K562 (cell line): ENCODE measurements at regions not wholly inside any gene's neighbourhood (a gene's known extent, or its start where the extent isn't known, plus 50 kb on each side); places are given as distances from the start of the nearest gene placed in this dataset.

ENCODE experiments used
- ATAC-seq: fragments of 200-7000 bp; cut with Tn5 transposase; 3 replicates; pipeline ENCODE4 v1.9.1; 2020; ENCODE audit warnings: moderate library complexity
- BruUV-seq: library from RNA; stranded (reverse); fragments of 400-500 nt; replicated peaks from 2 replicates; lab custom pipeline; 2021; lab: Mats Ljungman, UMichigan
- CTCF ChIA-PET: fragments of 300-600 bp; formaldehyde crosslinking; extraction: SDS; loops from one replicate; lab custom pipeline; 2021; ENCODE audit warnings: low intra/inter-chr PET ratio; lab: Yijun Ruan, JAX
- POLR2A ChIA-PET: fragments of 300-600, 350-650 bp; sonication (Branson Sonifier 250); formaldehyde crosslinking; extraction: SDS; loops from one replicate; lab custom pipeline; 2021; ENCODE audit warnings: antibody characterized with exemption, inconsistent platforms; lab: Yijun Ruan, JAX
- DNase-seq, 4 experiments: peaks; one replicate each; pipeline versions ENCODE4 v3.0.0 to v3.0.0-alpha.2; 2011 to 2018; ENCODE audit warnings: low spot score in 3 of 4, mixed read lengths in 3 of 4; ENCODE audit errors: extremely low read depth in 1 of 4
- FAIRE-seq: peaks from 2 replicates; lab custom pipeline; 2011; peaks lifted over from hg19 to GRCh38; lab: Jason Lieb, UNC
- H2AFZ ChIP-seq: 2 replicates; pipeline ENCODE4 v1.6.0; 2011; ENCODE audit warnings: low read depth, low read length, control low read depth, inconsistent platforms
- H3K27ac ChIP-seq: fragments of 200-600 bp; 3 replicates; pipeline ENCODE4 v1.8.0; 2011; ENCODE audit warnings: low read depth, mild to moderate bottlenecking, control low read depth, inconsistent platforms, low read length, moderate library complexity, mixed read lengths; ENCODE audit errors: extremely low read depth
- H3K27me3 ChIP-seq, 2 experiments: fragments of 300-600 bp in 1 of 2; 2 replicates in 1 of 2; 3 replicates in 1 of 2; pipeline versions ENCODE4 v1.6.0 to v1.8.0; 2011; ENCODE audit warnings: inconsistent platforms in 2 of 2, low read length in 2 of 2, mild to moderate bottlenecking in 1 of 2, mixed read lengths in 1 of 2, moderate library complexity in 1 of 2; ENCODE audit not compliant: control insufficient read depth in 2 of 2, insufficient read depth in 2 of 2
- H3K36me3 ChIP-seq: fragments of 300-600 bp; 3 replicates; pipeline ENCODE4 v1.8.0; 2011; ENCODE audit warnings: mild to moderate bottlenecking, low read length, inconsistent platforms; ENCODE audit not compliant: control insufficient read depth, insufficient read depth
- H3K4me1 ChIP-seq, 2 experiments: fragments of 200-600 bp in 1 of 2; replicated peaks in 1 of 2; 2 replicates in 1 of 2; 3 replicates in 1 of 2; pipeline versions ENCODE4 v1.5.1 to v1.8.0; 2011; ENCODE audit warnings: inconsistent platforms in 2 of 2, low read length in 2 of 2, mild to moderate bottlenecking in 1 of 2, mixed read lengths in 1 of 2, moderate library complexity in 1 of 2; ENCODE audit not compliant: control insufficient read depth in 2 of 2, insufficient read depth in 2 of 2
- H3K4me2 ChIP-seq: 2 replicates; pipeline ENCODE4 v1.6.1; 2011; ENCODE audit warnings: low read length, control low read depth, inconsistent platforms, mixed read lengths; ENCODE audit not compliant: insufficient read depth
- H3K4me3 ChIP-seq: fragments of 200-600 bp; sonication (generic), shearing (Covaris generic); 2 replicates; pipeline ENCODE4 v1.5.1; 2016; ENCODE audit warnings: control low read depth, inconsistent platforms
- H3K79me2 ChIP-seq: fragments of 200-600 bp; 3 replicates; pipeline ENCODE4 v1.8.0; 2011; ENCODE audit warnings: low read length, inconsistent platforms; ENCODE audit not compliant: control insufficient read depth, insufficient read depth
- H3K9ac ChIP-seq, 2 experiments: 2 replicates each; pipeline versions ENCODE4 v1.6.0 to v1.6.1; 2011; ENCODE audit warnings: low read depth in 2 of 2, low read length in 2 of 2, control low read depth in 1 of 2, inconsistent platforms in 1 of 2, mild to moderate bottlenecking in 1 of 2, mixed read lengths in 1 of 2; ENCODE audit not compliant: insufficient read depth in 1 of 2
- H3K9me1 ChIP-seq: one replicate; pipeline ENCODE4 v1.6.0; 2011; ENCODE audit warnings: inconsistent platforms, mild to moderate bottlenecking, low read length, moderate library complexity; ENCODE audit not compliant: control insufficient read depth, insufficient read depth
- H3K9me3 ChIP-seq: replicated peaks from 2 replicates; pipeline ENCODE4 v1.5.1; 2011; ENCODE audit warnings: low read depth, low read length, inconsistent platforms; ENCODE audit not compliant: control insufficient read depth, insufficient read depth
- H4K20me1 ChIP-seq: replicated peaks from 2 replicates; pipeline ENCODE4 v1.6.1; 2011; ENCODE audit warnings: low read length, inconsistent platforms, mixed read lengths; ENCODE audit not compliant: control insufficient read depth, insufficient read depth
- CBFA2T2 ChIP-seq: fragments of 450-650 bp; conservative IDR thresholded peaks from 2 replicates; pipeline ENCODE4 v1.6.1; 2017; ENCODE audit warnings: mild to moderate bottlenecking
- CBX1 ChIP-seq: sonication (generic); IDR thresholded peaks from 2 replicates; pipeline ENCODE4 v1.6.1; 2016; ENCODE audit warnings: antibody characterized with exemption, low read depth, mild to moderate bottlenecking
- FOXK2 ChIP-seq, 2 experiments: fragments of 450-650 bp; IDR thresholded peaks in 1 of 2; conservative IDR thresholded peaks in 1 of 2; 2 replicates each; pipeline ENCODE4 v1.6.1; 2016; ENCODE audit warnings: low read depth in 2 of 2, mild to moderate bottlenecking in 1 of 2
- GTF2E2 ChIP-seq: fragments of 200-800 bp; sonication (Bioruptor generic); IDR thresholded peaks from 2 replicates; pipeline ENCODE4 v1.6.1; 2016; ENCODE audit warnings: missing genetic modification characterization, missing compliant biosample characterization
- HLTF ChIP-seq: fragments of 450-650 bp; IDR thresholded peaks from 2 replicates; pipeline ENCODE4 v1.6.1; 2016
- NCOA1 ChIP-seq: fragments of 450-650 bp; IDR thresholded peaks from 2 replicates; pipeline ENCODE4 v1.6.1; 2016; ENCODE audit warnings: low read depth
- RFX1 ChIP-seq: fragments of 450-650 bp; IDR thresholded peaks from 2 replicates; pipeline ENCODE4 v1.6.1; 2016; ENCODE audit warnings: mild to moderate bottlenecking, moderate library complexity
- SFPQ ChIP-seq: fragments of 200-400 bp; formaldehyde crosslinking; IDR thresholded peaks from 2 replicates; pipeline ENCODE4 v1.6.1; 2017; ENCODE audit warnings: mild to moderate bottlenecking, low read depth, low read length, moderate library complexity
- TBP ChIP-seq: optimal IDR thresholded peaks from 2 replicates; pipeline ENCODE3; 2011; ENCODE audit warnings: low read depth, low read length, improper control_type of control experiment
- THRAP3 ChIP-seq: fragments of 450-650 bp; IDR thresholded peaks from 2 replicates; pipeline ENCODE4 v1.6.1; 2016; ENCODE audit warnings: mild to moderate bottlenecking, inconsistent platforms, borderline replicate concordance
- ZNF41 ChIP-seq: fragments of 250-450 bp; sonication (Bioruptor Pico); conservative IDR thresholded peaks from 2 replicates; pipeline ENCODE4 v1.4.0; 2020; ENCODE audit warnings: mild to moderate bottlenecking
- ZNF589 ChIP-seq: fragments of 200-800 bp; sonication (Bioruptor generic); IDR thresholded peaks from 2 replicates; pipeline ENCODE4 v1.6.1; 2016; ENCODE audit warnings: low read depth, missing genetic modification characterization, missing compliant biosample characterization
- ZNF75A ChIP-seq: fragments of 450-650 bp; formaldehyde crosslinking; IDR thresholded peaks from 2 replicates; pipeline ENCODE4 v1.4.0; 2020; ENCODE audit warnings: mild to moderate bottlenecking
- WGBS: fragments of 100-300 bp; shearing (Covaris generic); methylation state at CpG from one replicate; pipeline ENCODE4 v1.1.6; 2016; ENCODE audit warnings: low coverage, mixed read lengths; ENCODE audit not compliant: insufficient coverage; ENCODE audit errors: missing lambda C conversion rate; 5-methylcytosine and 5-hydroxymethylcytosine counted together
- in situ Hi-C: fragments of 300-500 bp; cut with MboI; formaldehyde crosslinking; loops from 4 replicates; pipeline ENCODE4 v1.15.0; 2018; ENCODE audit warnings: inconsistent platforms, mixed read lengths
- intact Hi-C: fragments of 100-400 bp; cut with micrococcal nuclease; formaldehyde crosslinking; loops from 2 replicates; pipeline ENCODE4 v1.14.2; 2022
- TF ChIP-seq, protein P1 (sequence below): fragments of 450-650 bp; IDR thresholded peaks from 2 replicates; pipeline ENCODE4 v1.6.1; 2017; ENCODE audit warnings: antibody characterized with exemption, mild to moderate bottlenecking
- TF ChIP-seq, protein P2 (sequence below), 2 experiments: IDR thresholded peaks; 2 replicates each; pipeline ENCODE4 v1.6.1; 2012; ENCODE audit warnings: improper control_type of control experiment in 2 of 2, low read depth in 2 of 2, low read length in 2 of 2, borderline replicate concordance in 1 of 2

- TF ChIP-seq, protein P1, sequence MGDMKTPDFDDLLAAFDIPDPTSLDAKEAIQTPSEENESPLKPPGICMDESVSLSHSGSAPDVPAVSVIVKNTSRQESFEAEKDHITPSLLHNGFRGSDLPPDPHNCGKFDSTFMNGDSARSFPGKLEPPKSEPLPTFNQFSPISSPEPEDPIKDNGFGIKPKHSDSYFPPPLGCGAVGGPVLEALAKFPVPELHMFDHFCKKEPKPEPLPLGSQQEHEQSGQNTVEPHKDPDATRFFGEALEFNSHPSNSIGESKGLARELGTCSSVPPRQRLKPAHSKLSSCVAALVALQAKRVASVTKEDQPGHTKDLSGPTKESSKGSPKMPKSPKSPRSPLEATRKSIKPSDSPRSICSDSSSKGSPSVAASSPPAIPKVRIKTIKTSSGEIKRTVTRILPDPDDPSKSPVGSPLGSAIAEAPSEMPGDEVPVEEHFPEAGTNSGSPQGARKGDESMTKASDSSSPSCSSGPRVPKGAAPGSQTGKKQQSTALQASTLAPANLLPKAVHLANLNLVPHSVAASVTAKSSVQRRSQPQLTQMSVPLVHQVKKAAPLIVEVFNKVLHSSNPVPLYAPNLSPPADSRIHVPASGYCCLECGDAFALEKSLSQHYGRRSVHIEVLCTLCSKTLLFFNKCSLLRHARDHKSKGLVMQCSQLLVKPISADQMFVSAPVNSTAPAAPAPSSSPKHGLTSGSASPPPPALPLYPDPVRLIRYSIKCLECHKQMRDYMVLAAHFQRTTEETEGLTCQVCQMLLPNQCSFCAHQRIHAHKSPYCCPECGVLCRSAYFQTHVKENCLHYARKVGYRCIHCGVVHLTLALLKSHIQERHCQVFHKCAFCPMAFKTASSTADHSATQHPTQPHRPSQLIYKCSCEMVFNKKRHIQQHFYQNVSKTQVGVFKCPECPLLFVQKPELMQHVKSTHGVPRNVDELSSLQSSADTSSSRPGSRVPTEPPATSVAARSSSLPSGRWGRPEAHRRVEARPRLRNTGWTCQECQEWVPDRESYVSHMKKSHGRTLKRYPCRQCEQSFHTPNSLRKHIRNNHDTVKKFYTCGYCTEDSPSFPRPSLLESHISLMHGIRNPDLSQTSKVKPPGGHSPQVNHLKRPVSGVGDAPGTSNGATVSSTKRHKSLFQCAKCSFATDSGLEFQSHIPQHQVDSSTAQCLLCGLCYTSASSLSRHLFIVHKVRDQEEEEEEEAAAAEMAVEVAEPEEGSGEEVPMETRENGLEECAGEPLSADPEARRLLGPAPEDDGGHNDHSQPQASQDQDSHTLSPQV, result no peak
- no peak for TF ChIP-seq NCOA1
- TF ChIP-seq, protein P2, sequence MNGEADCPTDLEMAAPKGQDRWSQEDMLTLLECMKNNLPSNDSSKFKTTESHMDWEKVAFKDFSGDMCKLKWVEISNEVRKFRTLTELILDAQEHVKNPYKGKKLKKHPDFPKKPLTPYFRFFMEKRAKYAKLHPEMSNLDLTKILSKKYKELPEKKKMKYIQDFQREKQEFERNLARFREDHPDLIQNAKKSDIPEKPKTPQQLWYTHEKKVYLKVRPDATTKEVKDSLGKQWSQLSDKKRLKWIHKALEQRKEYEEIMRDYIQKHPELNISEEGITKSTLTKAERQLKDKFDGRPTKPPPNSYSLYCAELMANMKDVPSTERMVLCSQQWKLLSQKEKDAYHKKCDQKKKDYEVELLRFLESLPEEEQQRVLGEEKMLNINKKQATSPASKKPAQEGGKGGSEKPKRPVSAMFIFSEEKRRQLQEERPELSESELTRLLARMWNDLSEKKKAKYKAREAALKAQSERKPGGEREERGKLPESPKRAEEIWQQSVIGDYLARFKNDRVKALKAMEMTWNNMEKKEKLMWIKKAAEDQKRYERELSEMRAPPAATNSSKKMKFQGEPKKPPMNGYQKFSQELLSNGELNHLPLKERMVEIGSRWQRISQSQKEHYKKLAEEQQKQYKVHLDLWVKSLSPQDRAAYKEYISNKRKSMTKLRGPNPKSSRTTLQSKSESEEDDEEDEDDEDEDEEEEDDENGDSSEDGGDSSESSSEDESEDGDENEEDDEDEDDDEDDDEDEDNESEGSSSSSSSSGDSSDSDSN (IDR thresholded peaks at IDR 0.05; ENCODE audit: borderline replicate concordance in 1 of 2, low read depth in 2 of 2, low read length in 2 of 2), result no peak
These were observed 1009.6 kb upstream of the DIAPH2 start (continued) for GRCh38 chrX:95675011-95675410.

- POLR2A ChIA-PET, result no interaction called here
- FAIRE-seq, result no peak
- Histone ChIP-seq H3K4me3 (no peak overlapping the region), H3K4me2 (no peak overlapping the region), H4K20me1 (no peaks in the 10 kb centered on the region), H3K27me3 (no peaks in the 10 kb centered on the region), H3K9ac (no peak overlapping the region), H3K36me3 (no peaks in the 10 kb centered on the region), H2AFZ (no peak overlapping the region), H3K9me1 (no peaks in the 10 kb centered on the region), H3K27ac (no peak overlapping the region), H3K4me1 (no peaks in the 10 kb centered on the region), H3K9me3 (no peaks in the 10 kb centered on the region), H3K79me2 (no peaks in the 10 kb centered on the region)
- ATAC-seq, result no peak
- in situ Hi-C loops, result no loop called here
- WGBS, result 0% methylated on average over 3 of the region's 3 CpGs
- CTCF ChIA-PET, result no interaction called here
- intact Hi-C loops, result no loop called here
- DNase-seq, result no peak
- no TSS peak for BruUV-seq
- TF ChIP-seq TBP (no peak), FOXK2 (conservative IDR thresholded peaks at IDR 0.05 in 1 of 2, IDR thresholded peaks at IDR 0.05 in 1 of 2; ENCODE audit: low read depth in 2 of 2) (no peak), HLTF (no peak), ZNF589 (no peak), THRAP3 (no peak), ZNF41 (CRISPR knock-in tag) (no peak), RFX1 (no peak), GTF2E2 (tag) (no peak), CBFA2T2 (no peak), CBX1 (no peak), SFPQ (no peak), ZNF75A (no peak)
These were observed 1008.8 kb upstream of the DIAPH2 start for GRCh38 chrX:95675794-95676193.
